ENCODE measurements at regions not wholly inside any gene's neighbourhood (a gene's known extent, or its start where the extent isn't known, plus 50 kb on each side); places are given as distances from the start of the nearest gene placed in this dataset.
"Not testable (repeated sequence)": the region's sequence is repeated elsewhere in the genome, so short reads cannot be mapped to it uniquely, and the experiment has no call there.

GRCh38 chr5:56668996-56669395 lies 146.4 kb upstream of the MAP3K1 start:
- Histone ChIP-seq H3K4me1 (ENCODE audit: low read depth) (peaks cover 6% of the 10 kb centered on the region), H3K4me3 (no peak overlapping the region), H3K27ac (no peak overlapping the region), H3K36me3 (no peaks in the 10 kb centered on the region), H3K27me3 (no peaks in the 10 kb centered on the region), H3K9me3 (ENCODE audit: low read depth) (no peaks in the 10 kb centered on the region)
- TF ChIP-seq CTCF (IDR thresholded peaks at IDR 0.05; ENCODE audit: low read depth, low read length) = no peak
- no peak for DNase-seq (ENCODE audit: low read depth in 1 of 2, low spot score in 1 of 2)

- Histone ChIP-seq H3K27me3 (no peaks in the 10 kb centered on the region), H3K36me3 (no peaks in the 10 kb centered on the region), H3K4me3 (no peak overlapping the region), H3K9me3 (ENCODE audit: low read depth) (no peaks in the 10 kb centered on the region), H3K27ac (no peak overlapping the region), H3K4me1 (ENCODE audit: low read depth) (peaks cover 6% of the 10 kb centered on the region)
- DNase-seq (ENCODE audit: low read depth in 1 of 2, low spot score in 1 of 2) = no peak
- TF ChIP-seq CTCF (IDR thresholded peaks at IDR 0.05; ENCODE audit: low read depth, low read length) = no peak
Observed at GRCh38 chr5:56667692-56668091, 147.7 kb upstream of the MAP3K1 start.

- no peak overlapping the region for H3K27ac ChIP-seq
- H3K9me3 ChIP-seq (ENCODE audit: low read depth) = no peaks in the 10 kb centered on the region
- H3K4me1 ChIP-seq (ENCODE audit: low read depth) = peaks cover 6% of the 10 kb centered on the region
- no peaks in the 10 kb centered on the region for H3K27me3 ChIP-seq
- no peak for DNase-seq (ENCODE audit: low read depth in 1 of 2, low spot score in 1 of 2)
- TF ChIP-seq CTCF (IDR thresholded peaks at IDR 0.05; ENCODE audit: low read depth, low read length) = no peak
- no peak overlapping the region for H3K4me3 ChIP-seq
- H3K36me3 ChIP-seq = no peaks in the 10 kb centered on the region
Observed at GRCh38 chr5:56666901-56667300, 148.4 kb upstream of the MAP3K1 start.

GRCh38 chr5:56665117-56665516 lies 150.2 kb upstream of the MAP3K1 start:
- H3K4me3 ChIP-seq; H3K36me3 ChIP-seq; H3K27ac ChIP-seq; H3K27me3 ChIP-seq; H3K9me3 ChIP-seq (ENCODE audit: low read depth); H3K4me1 ChIP-seq (ENCODE audit: low read depth): not testable (repeated sequence)
- peak in 1 of 2 donors; percentile 54 for DNase-seq (ENCODE audit: low read depth in 1 of 2, low spot score in 1 of 2)

GRCh38 chr5:56664025-56664424 lies 151.3 kb upstream of the MAP3K1 start:
- no peak overlapping the region for H3K27ac ChIP-seq
- H3K9me3 ChIP-seq (ENCODE audit: low read depth) = no peaks in the 10 kb centered on the region
- no peak for DNase-seq (ENCODE audit: low read depth in 1 of 2, low spot score in 1 of 2)
- no peaks in the 10 kb centered on the region for H3K27me3 ChIP-seq
- no peaks in the 10 kb centered on the region for H3K36me3 ChIP-seq
- H3K4me3 ChIP-seq = no peak overlapping the region
- H3K4me1 ChIP-seq (ENCODE audit: low read depth) = no peaks in the 10 kb centered on the region
- no peak for TF ChIP-seq CTCF (IDR thresholded peaks at IDR 0.05; ENCODE audit: low read depth, low read length)

GRCh38 chr5:56663523-56663922 lies 151.8 kb upstream of the MAP3K1 start:
- no peaks in the 10 kb centered on the region for H3K27me3 ChIP-seq
- no peaks in the 10 kb centered on the region for H3K9me3 ChIP-seq (ENCODE audit: low read depth)
- no peak overlapping the region for H3K27ac ChIP-seq
- no peak for DNase-seq (ENCODE audit: low read depth in 1 of 2, low spot score in 1 of 2)
- no peak for TF ChIP-seq CTCF (IDR thresholded peaks at IDR 0.05; ENCODE audit: low read depth, low read length)
- H3K4me3 ChIP-seq = no peak overlapping the region
- no peaks in the 10 kb centered on the region for H3K36me3 ChIP-seq
- no peaks in the 10 kb centered on the region for H3K4me1 ChIP-seq (ENCODE audit: low read depth)
